GM21367 (cell line): ENCODE measurements at regions not wholly inside any gene's neighbourhood (a gene's known extent, or its start where the extent isn't known, plus 50 kb on each side); places are given as distances from the start of the nearest gene placed in this dataset.

Source experiments
- ATAC-seq: cut with Tn5 transposase; IDR thresholded peaks from one replicate; pipeline ENCODE4 v1.9.1; 2021; ENCODE audit not compliant: unreplicated experiment

GRCh38 chr2:12232876-12233275 lies 483.9 kb upstream of the TRIB2 start:
- no peak for ATAC-seq

GRCh38 chr2:12236136-12236844 lies 480.4 kb upstream of the TRIB2 start:
- ATAC-seq: no peak

GRCh38 chr2:12240206-12240605 lies 476.5 kb upstream of the TRIB2 start:
- no peak for ATAC-seq

- ATAC-seq: no peak
Measured at GRCh38 chr2:12243381-12243780, 473.4 kb upstream of the TRIB2 start.

- ATAC-seq: no peak
Measured at GRCh38 chr2:12244070-12244469, 472.7 kb upstream of the TRIB2 start.

- ATAC-seq: no peak
Measured at GRCh38 chr2:12251121-12251520, 465.6 kb upstream of the TRIB2 start.

- no peak for ATAC-seq
Measured at GRCh38 chr2:12251749-12252148, 465.0 kb upstream of the TRIB2 start.

- no peak for ATAC-seq
Measured at GRCh38 chr2:12253167-12253778, 463.5 kb upstream of the TRIB2 start.

GRCh38 chr2:12254280-12254860 lies 462.4 kb upstream of the TRIB2 start:
- ATAC-seq: no peak

GRCh38 chr2:12256206-12256605 lies 460.5 kb upstream of the TRIB2 start:
- ATAC-seq: no peak

GRCh38 chr2:12257476-12257875 lies 459.3 kb upstream of the TRIB2 start:
- no peak for ATAC-seq

- no peak for ATAC-seq
Measured at GRCh38 chr2:12259493-12259892, 457.2 kb upstream of the TRIB2 start.

- no peak for ATAC-seq
Measured at GRCh38 chr2:12261986-12262680, 454.6 kb upstream of the TRIB2 start.

- ATAC-seq: no peak
Measured at GRCh38 chr2:12262681-12263436, 453.9 kb upstream of the TRIB2 start.

GRCh38 chr2:12263730-12264129 lies 453.0 kb upstream of the TRIB2 start:
- no peak for ATAC-seq

- no peak for ATAC-seq
Measured at GRCh38 chr2:12264146-12264545, 452.6 kb upstream of the TRIB2 start.

GRCh38 chr2:12265646-12266045 lies 451.1 kb upstream of the TRIB2 start:
- no peak for ATAC-seq

- no peak for ATAC-seq
Measured at GRCh38 chr2:12267042-12267441, 449.7 kb upstream of the TRIB2 start.

- ATAC-seq: no peak
Measured at GRCh38 chr2:12269041-12269972, 447.4 kb upstream of the TRIB2 start.
